ENCODE measurements at regions not wholly inside any gene's neighbourhood (a gene's known extent, or its start where the extent isn't known, plus 50 kb on each side); places are given as distances from the start of the nearest gene placed in this dataset.

GRCh38 chr5:124655921-124656511 is 90.4 kb downstream of the ZNF608 start (continued):
- TF ChIP-seq CTCF (IDR thresholded peaks at IDR 0.05 in 2 of 3, conservative IDR thresholded peaks at IDR 0.05 in 1 of 3; ENCODE audit: insufficient read depth in 2 of 3, low read depth in 1 of 3, low read length in 3 of 3), result no peak
- no peak for TF ChIP-seq ZNF133 (CRISPR knock-in tag; IDR thresholded peaks at IDR 0.05)
- no peak for TF ChIP-seq PHB (CRISPR knock-in tag; IDR thresholded peaks at IDR 0.05)
- no peak for TF ChIP-seq KLF6 (CRISPR knock-in tag; IDR thresholded peaks at IDR 0.05; ENCODE audit: borderline replicate concordance)
- TF ChIP-seq ZNF695 (CRISPR knock-in tag; IDR thresholded peaks at IDR 0.05), result no peak
- TF ChIP-seq FIP1L1 (IDR thresholded peaks at IDR 0.05; ENCODE audit: low read depth, low read length, poor library complexity, severe bottlenecking), result no peak
- TF ChIP-seq RBM39 (optimal IDR thresholded peaks at IDR 0.05; ENCODE audit: low read depth, low read length), result no peak
- TF ChIP-seq MEF2D (tag; conservative IDR thresholded peaks at IDR 0.05; ENCODE audit: low read depth), result no peak
- no peak for TF ChIP-seq LCOR (CRISPR knock-in tag; IDR thresholded peaks at IDR 0.05)
- no peak for TF ChIP-seq ZNF263 (CRISPR knock-in tag; IDR thresholded peaks at IDR 0.05; ENCODE audit: borderline replicate concordance)
- no peak for TF ChIP-seq MYBL2 (IDR thresholded peaks at IDR 0.05; ENCODE audit: low read depth)
- no peak for TF ChIP-seq MYBL2 (CRISPR knock-in tag; IDR thresholded peaks at IDR 0.05; ENCODE audit: borderline replicate concordance)
- no peak for TF ChIP-seq ZNF282 (CRISPR knock-in tag; IDR thresholded peaks at IDR 0.05)
- no peak for TF ChIP-seq ELK3 (CRISPR knock-in tag; IDR thresholded peaks at IDR 0.05)
- TF ChIP-seq MGA (IDR thresholded peaks at IDR 0.05), result no peak
- no peak for TF ChIP-seq ZNF24 (IDR thresholded peaks at IDR 0.05)

Data from K562 (cell line).